K562 (cell line): ENCODE measurements at regions not wholly inside any gene's neighbourhood (a gene's known extent, or its start where the extent isn't known, plus 50 kb on each side); places are given as distances from the start of the nearest gene placed in this dataset.

Experiments
- ATAC-seq: fragments of 200-7000 bp; cut with Tn5 transposase; 3 replicates; pipeline ENCODE4 v1.9.1; 2020; ENCODE audit warnings: moderate library complexity
- BruUV-seq: library from RNA; stranded (reverse); fragments of 400-500 nt; replicated peaks from 2 replicates; lab custom pipeline; 2021; lab: Mats Ljungman, UMichigan
- CTCF ChIA-PET: fragments of 300-600 bp; formaldehyde crosslinking; extraction: SDS; loops from one replicate; lab custom pipeline; 2021; ENCODE audit warnings: low intra/inter-chr PET ratio; lab: Yijun Ruan, JAX
- POLR2A ChIA-PET: fragments of 300-600, 350-650 bp; sonication (Branson Sonifier 250); formaldehyde crosslinking; extraction: SDS; loops from one replicate; lab custom pipeline; 2021; ENCODE audit warnings: antibody characterized with exemption, inconsistent platforms; lab: Yijun Ruan, JAX
- DNase-seq, 4 experiments: peaks; one replicate each; pipeline versions ENCODE4 v3.0.0 to v3.0.0-alpha.2; 2011 to 2018; ENCODE audit warnings: low spot score in 3 of 4, mixed read lengths in 3 of 4; ENCODE audit errors: extremely low read depth in 1 of 4
- FAIRE-seq: peaks from 2 replicates; lab custom pipeline; 2011; peaks lifted over from hg19 to GRCh38; lab: Jason Lieb, UNC
- H2AFZ ChIP-seq: 2 replicates; pipeline ENCODE4 v1.6.0; 2011; ENCODE audit warnings: low read depth, low read length, control low read depth, inconsistent platforms
- H3K27ac ChIP-seq: fragments of 200-600 bp; 3 replicates; pipeline ENCODE4 v1.8.0; 2011; ENCODE audit warnings: low read depth, mild to moderate bottlenecking, control low read depth, inconsistent platforms, low read length, moderate library complexity, mixed read lengths; ENCODE audit errors: extremely low read depth
- H3K27me3 ChIP-seq, 2 experiments: fragments of 300-600 bp in 1 of 2; 2 replicates in 1 of 2; 3 replicates in 1 of 2; pipeline versions ENCODE4 v1.6.0 to v1.8.0; 2011; ENCODE audit warnings: inconsistent platforms in 2 of 2, low read length in 2 of 2, mild to moderate bottlenecking in 1 of 2, mixed read lengths in 1 of 2, moderate library complexity in 1 of 2; ENCODE audit not compliant: control insufficient read depth in 2 of 2, insufficient read depth in 2 of 2
- H3K36me3 ChIP-seq: fragments of 300-600 bp; 3 replicates; pipeline ENCODE4 v1.8.0; 2011; ENCODE audit warnings: mild to moderate bottlenecking, low read length, inconsistent platforms; ENCODE audit not compliant: control insufficient read depth, insufficient read depth
- H3K4me1 ChIP-seq, 2 experiments: fragments of 200-600 bp in 1 of 2; replicated peaks in 1 of 2; 2 replicates in 1 of 2; 3 replicates in 1 of 2; pipeline versions ENCODE4 v1.5.1 to v1.8.0; 2011; ENCODE audit warnings: inconsistent platforms in 2 of 2, low read length in 2 of 2, mild to moderate bottlenecking in 1 of 2, mixed read lengths in 1 of 2, moderate library complexity in 1 of 2; ENCODE audit not compliant: control insufficient read depth in 2 of 2, insufficient read depth in 2 of 2
- H3K4me2 ChIP-seq: 2 replicates; pipeline ENCODE4 v1.6.1; 2011; ENCODE audit warnings: low read length, control low read depth, inconsistent platforms, mixed read lengths; ENCODE audit not compliant: insufficient read depth
- H3K4me3 ChIP-seq: fragments of 200-600 bp; sonication (generic), shearing (Covaris generic); 2 replicates; pipeline ENCODE4 v1.5.1; 2016; ENCODE audit warnings: control low read depth, inconsistent platforms
- H3K79me2 ChIP-seq: fragments of 200-600 bp; 3 replicates; pipeline ENCODE4 v1.8.0; 2011; ENCODE audit warnings: low read length, inconsistent platforms; ENCODE audit not compliant: control insufficient read depth, insufficient read depth
- H3K9ac ChIP-seq, 2 experiments: 2 replicates each; pipeline versions ENCODE4 v1.6.0 to v1.6.1; 2011; ENCODE audit warnings: low read depth in 2 of 2, low read length in 2 of 2, control low read depth in 1 of 2, inconsistent platforms in 1 of 2, mild to moderate bottlenecking in 1 of 2, mixed read lengths in 1 of 2; ENCODE audit not compliant: insufficient read depth in 1 of 2
- H3K9me1 ChIP-seq: one replicate; pipeline ENCODE4 v1.6.0; 2011; ENCODE audit warnings: inconsistent platforms, mild to moderate bottlenecking, low read length, moderate library complexity; ENCODE audit not compliant: control insufficient read depth, insufficient read depth
- H3K9me3 ChIP-seq: replicated peaks from 2 replicates; pipeline ENCODE4 v1.5.1; 2011; ENCODE audit warnings: low read depth, low read length, inconsistent platforms; ENCODE audit not compliant: control insufficient read depth, insufficient read depth
- H4K20me1 ChIP-seq: replicated peaks from 2 replicates; pipeline ENCODE4 v1.6.1; 2011; ENCODE audit warnings: low read length, inconsistent platforms, mixed read lengths; ENCODE audit not compliant: control insufficient read depth, insufficient read depth
- BRD9 ChIP-seq: fragments of 450-650 bp; IDR thresholded peaks from 2 replicates; pipeline ENCODE4 v1.6.1; 2018; ENCODE audit warnings: low read depth; ENCODE audit not compliant: partially characterized antibody
- COPS2 ChIP-seq: fragments of 450-650 bp; conservative IDR thresholded peaks from 2 replicates; pipeline ENCODE4 v1.6.1; 2016; ENCODE audit warnings: mild to moderate bottlenecking, moderate library complexity
- CTBP1 ChIP-seq: fragments of 450-650 bp; IDR thresholded peaks from 2 replicates; pipeline ENCODE4 v1.6.1; 2016; ENCODE audit warnings: borderline replicate concordance
- FOXP4 ChIP-seq: sonication (generic); formaldehyde crosslinking; IDR thresholded peaks from 2 replicates; pipeline ENCODE4 v1.8.0; 2022; ENCODE audit warnings: mild to moderate bottlenecking, missing genetic modification reagents, borderline replicate concordance
- PKNOX1 ChIP-seq: fragments of 450-650 bp; IDR thresholded peaks from 2 replicates; pipeline ENCODE4 v1.6.1; 2016
- RUNX1 ChIP-seq: sonication (generic); IDR thresholded peaks from 2 replicates; pipeline ENCODE4 v1.6.1; 2016; ENCODE audit warnings: antibody characterized with exemption, low read depth
- SUPT5H ChIP-seq: fragments of 450-650 bp; IDR thresholded peaks from 2 replicates; pipeline ENCODE4 v1.6.1; 2016
- ZNF282 ChIP-seq: sonication (generic); formaldehyde crosslinking; IDR thresholded peaks from 2 replicates; pipeline ENCODE4 v1.8.1; 2023; ENCODE audit warnings: missing genetic modification reagents
- WGBS: fragments of 100-300 bp; shearing (Covaris generic); methylation state at CpG from one replicate; pipeline ENCODE4 v1.1.6; 2016; ENCODE audit warnings: low coverage, mixed read lengths; ENCODE audit not compliant: insufficient coverage; ENCODE audit errors: missing lambda C conversion rate; 5-methylcytosine and 5-hydroxymethylcytosine counted together
- in situ Hi-C: fragments of 300-500 bp; cut with MboI; formaldehyde crosslinking; loops from 4 replicates; pipeline ENCODE4 v1.15.0; 2018; ENCODE audit warnings: inconsistent platforms, mixed read lengths
- intact Hi-C: fragments of 100-400 bp; cut with micrococcal nuclease; formaldehyde crosslinking; loops from 2 replicates; pipeline ENCODE4 v1.14.2; 2022

- BruUV-seq = no TSS peak
- Histone ChIP-seq H3K27ac (no peak overlapping the region), H3K36me3 (no peaks in the 10 kb centered on the region), H4K20me1 (no peaks in the 10 kb centered on the region), H3K4me3 (no peak overlapping the region), H3K4me1 (no peaks in the 10 kb centered on the region), H3K4me2 (no peak overlapping the region), H3K9ac (no peak overlapping the region), H3K9me3 (no peaks in the 10 kb centered on the region), H3K27me3 (no peaks in the 10 kb centered on the region), H3K9me1 (no peaks in the 10 kb centered on the region), H2AFZ (no peak overlapping the region), H3K79me2 (no peaks in the 10 kb centered on the region)
- ChIA-PET POLR2A (no interaction called here), CTCF (no interaction called here)
- in situ Hi-C loops (no loop called here), intact Hi-C loops (no loop called here)
- ATAC-seq = no peak
- FAIRE-seq = no peak
- DNase-seq = no peak
- TF ChIP-seq FOXP4 (CRISPR knock-in tag) = no peak
- TF ChIP-seq CTBP1 = no peak
- no peak for TF ChIP-seq ZNF282 (CRISPR knock-in tag)
These were observed 772.0 kb upstream of the NRSN1 start for GRCh38 chr6:23354004-23354403.

- POLR2A ChIA-PET = no interaction called here
- no peak overlapping the region for H2AFZ ChIP-seq
- no TSS peak for BruUV-seq
- no peak overlapping the region for H3K27ac ChIP-seq
- in situ Hi-C loops (no loop called here), intact Hi-C loops (no loop called here)
- H3K9ac ChIP-seq = no peak overlapping the region
- H3K4me1 ChIP-seq = no peaks in the 10 kb centered on the region
- CTCF ChIA-PET = no interaction called here
- H4K20me1 ChIP-seq = no peaks in the 10 kb centered on the region
- WGBS = 0% methylated on average over 2 of the region's 2 CpGs
- no peak overlapping the region for H3K4me3 ChIP-seq
- no peak for DNase-seq
- H3K36me3 ChIP-seq = no peaks in the 10 kb centered on the region
- no peak for FAIRE-seq
- H3K79me2 ChIP-seq = no peaks in the 10 kb centered on the region
- no peaks in the 10 kb centered on the region for H3K9me1 ChIP-seq
- no peaks in the 10 kb centered on the region for H3K9me3 ChIP-seq
- no peak for ATAC-seq
- H3K27me3 ChIP-seq = no peaks in the 10 kb centered on the region
- no peak overlapping the region for H3K4me2 ChIP-seq
- TF ChIP-seq SUPT5H = no peak
- no peak for TF ChIP-seq PKNOX1
- no peak for TF ChIP-seq RUNX1
- TF ChIP-seq COPS2 = no peak
- TF ChIP-seq BRD9 = no peak
These were observed 768.7 kb upstream of the NRSN1 start for GRCh38 chr6:23357185-23357766.
